ENCODE measurements at regions not wholly inside any gene's neighbourhood (a gene's known extent, or its start where the extent isn't known, plus 50 kb on each side); places are given as distances from the start of the nearest gene placed in this dataset.

DNA sequence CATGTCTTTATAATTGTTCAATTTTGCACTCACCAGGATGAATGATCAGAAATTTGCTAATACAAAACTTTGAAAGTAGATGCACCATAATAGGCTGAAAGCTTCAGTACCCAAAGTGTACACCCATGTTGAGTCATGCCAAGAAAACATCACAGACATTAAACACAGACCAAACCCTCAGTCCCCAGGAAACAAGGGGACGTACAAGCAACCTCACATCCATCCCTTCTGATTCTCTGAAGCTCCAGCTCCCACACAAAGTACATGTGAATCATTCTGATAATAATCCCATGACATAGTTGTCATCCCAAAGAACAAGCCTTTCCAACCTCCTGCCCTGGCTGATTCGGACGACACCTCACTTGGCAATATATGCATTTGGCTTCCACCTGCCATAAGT lies 183.8 kb downstream of the SNX19 start:
- no peak for DNase-seq (ENCODE audit: low read depth, low spot score)

DNA sequence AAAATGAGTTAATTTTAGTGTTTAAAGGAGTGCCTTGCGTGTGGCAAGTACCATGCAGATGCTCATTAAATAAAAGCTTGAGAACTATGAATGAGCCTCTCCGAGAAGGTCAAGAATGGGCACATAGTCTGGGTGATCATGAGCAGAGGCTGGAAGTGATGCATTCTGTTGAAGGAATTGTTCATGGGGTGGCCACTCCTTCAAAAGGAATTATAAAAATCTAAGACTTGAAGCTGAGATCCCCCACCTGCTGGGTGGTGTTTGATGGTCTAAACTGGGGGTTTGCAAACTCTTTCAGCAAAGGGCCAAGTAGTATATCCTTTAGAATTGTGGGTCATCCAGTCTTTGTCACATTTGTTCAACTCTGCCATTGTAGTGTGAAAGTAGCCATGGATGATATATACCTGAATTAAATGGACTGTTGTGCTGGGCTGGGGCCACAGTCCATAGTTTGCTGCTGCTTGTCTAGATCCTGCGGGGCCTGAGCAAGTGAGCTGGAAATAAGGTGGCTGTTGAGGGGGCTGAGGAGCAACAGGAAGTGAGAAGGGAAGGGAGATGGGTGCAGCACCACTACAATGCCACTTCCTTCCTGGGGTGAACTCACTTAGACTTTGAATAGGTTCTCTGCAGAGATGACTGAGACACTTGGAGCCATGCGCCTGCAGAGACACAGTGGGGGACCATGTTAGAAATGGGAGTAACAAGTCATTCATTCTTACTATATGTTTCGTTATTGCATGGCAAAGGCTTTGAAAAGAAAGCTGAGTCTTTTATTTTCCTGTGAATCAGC lies 179.0 kb downstream of the SNX19 start:
- no peak for DNase-seq (ENCODE audit: low read depth, low spot score)

DNA sequence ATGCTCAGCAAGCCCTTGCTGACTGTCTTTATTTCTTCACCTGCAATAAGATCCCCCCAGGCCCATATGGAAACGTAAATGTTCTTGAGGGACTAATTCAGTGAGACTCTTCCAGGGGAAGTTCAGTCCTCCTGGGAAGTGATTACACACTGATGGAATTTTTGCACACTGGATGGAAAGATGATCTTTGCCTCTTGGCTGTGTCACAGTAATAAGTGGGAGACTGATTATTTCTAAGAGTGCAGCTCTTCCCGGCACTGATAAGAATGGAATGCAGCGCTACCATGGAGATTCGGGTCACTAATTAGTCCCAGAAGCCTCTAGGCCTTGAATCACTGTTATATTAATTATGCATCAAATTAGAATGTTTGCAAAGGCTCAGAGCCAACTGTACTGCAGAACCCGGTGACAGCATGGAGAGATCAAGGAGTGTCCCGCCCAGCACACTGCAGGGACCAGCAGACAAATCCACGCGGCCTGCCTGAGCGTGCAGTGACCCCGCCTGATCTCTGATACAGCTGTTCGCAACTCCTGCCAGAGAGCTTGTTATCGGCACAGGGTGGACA lies 178.3 kb downstream of the SNX19 start:
- DNase-seq (ENCODE audit: low read depth, low spot score), result peak; percentile 45

DNA sequence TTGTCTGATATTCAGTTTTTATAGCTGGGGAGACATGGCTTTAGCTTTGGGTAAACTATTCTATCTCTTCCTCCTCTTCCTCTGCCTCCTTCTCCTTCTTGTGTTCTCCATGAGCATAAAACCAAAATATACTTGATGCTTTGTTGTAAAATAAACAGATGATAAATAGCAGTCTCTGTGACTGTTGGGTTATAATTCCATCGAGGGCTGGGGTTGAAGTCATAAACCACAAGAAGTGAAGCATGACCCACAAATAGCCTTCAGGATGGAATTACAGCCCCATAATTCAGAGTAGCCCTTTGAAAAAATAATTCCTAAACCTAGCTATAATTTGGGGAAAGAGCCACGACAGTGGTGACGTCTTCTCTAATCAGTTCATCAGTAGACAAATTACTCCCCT lies 177.7 kb downstream of the SNX19 start:
- no peak for DNase-seq (ENCODE audit: low read depth, low spot score)

DNA sequence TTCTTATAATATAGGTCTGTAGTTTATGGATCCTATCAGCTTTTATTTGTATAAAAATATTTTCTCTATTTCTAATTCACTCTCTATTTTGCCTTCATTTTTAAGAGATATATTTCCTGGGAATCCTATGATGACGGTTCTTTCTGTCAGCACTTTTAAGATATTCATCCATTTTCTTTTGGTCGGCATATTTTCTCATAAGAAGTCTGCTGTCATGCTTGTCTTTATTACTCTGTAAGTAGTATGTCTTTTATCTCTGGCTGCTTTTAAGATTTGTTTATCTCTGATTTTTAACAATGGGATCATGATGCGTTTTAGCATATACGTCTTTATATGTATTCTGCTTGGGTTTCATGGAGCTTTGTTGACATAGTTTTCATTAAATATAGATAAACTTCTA lies 175.5 kb downstream of the SNX19 start:
- DNase-seq (ENCODE audit: low read depth, low spot score), result no peak

DNA sequence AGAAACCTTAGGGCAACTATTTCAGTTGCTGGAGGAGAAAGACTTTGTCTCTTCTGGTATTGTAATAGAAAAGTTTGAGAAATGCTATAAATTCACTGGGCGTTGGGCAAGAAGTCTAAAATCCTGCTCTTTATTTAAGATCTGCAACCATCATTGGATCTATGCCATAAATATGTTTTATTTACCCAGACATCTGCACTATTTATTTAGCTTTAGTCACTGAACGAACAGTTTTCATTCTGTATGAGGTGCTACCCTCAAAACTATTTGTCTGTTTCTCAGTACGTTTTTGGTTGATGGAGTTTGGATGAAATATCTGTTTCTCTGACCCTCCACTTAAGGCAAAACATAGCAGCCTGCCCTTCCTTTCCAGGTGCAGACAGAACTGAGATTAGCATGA lies 171.5 kb downstream of the SNX19 start:
- DNase-seq (ENCODE audit: low read depth, low spot score), result no peak

DNA sequence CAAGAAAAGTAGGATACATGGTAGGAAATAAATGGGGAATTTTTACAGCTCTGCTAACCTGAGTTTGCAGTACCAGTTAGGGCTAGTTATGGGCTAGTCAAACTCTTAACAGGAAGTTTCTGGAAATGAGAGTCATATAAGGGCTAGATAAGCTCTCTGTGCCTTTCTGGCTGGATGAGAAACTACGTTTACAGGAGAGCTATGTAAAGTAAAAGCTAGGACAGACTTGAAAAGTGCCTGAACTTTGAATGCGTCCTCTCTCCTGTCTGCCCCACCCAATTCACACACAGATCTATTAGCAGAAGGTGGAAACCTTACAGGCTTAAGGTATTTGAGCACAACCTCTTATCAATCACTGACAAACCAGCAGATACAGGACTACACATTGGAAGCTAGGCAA lies 167.1 kb downstream of the SNX19 start:
- no peak for DNase-seq (ENCODE audit: low read depth, low spot score)

DNA sequence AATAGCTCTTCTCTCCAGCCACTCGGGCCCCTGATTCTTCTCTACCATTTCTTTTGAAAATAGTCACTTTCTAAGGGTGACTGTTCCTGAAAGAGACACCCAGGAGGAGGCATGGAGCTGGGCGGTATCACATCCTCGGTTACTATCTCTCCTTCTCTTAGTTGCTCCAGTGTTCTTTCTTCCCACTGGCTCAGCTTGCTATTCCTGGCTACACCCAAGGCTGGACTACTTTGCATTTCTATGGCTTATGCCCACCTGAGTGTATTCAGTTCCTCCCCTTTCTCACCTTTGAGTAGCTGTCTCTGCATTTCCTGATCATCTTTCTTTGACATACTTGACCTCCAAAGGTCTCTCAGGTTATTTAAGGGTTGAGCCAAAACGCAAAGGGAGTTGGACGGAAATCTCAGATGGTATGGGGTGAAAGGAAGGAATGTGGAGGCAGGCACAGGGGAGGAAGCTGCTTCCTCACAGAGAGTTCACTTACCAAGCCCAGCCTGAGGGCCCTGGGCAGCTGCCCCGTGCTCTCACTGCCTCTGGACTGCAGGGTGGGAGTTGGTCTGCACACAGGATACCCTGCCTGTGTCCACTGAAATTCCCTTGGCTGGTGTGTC lies 155.7 kb downstream of the SNX19 start:
- DNase-seq (ENCODE audit: low read depth, low spot score), result no peak

DNA sequence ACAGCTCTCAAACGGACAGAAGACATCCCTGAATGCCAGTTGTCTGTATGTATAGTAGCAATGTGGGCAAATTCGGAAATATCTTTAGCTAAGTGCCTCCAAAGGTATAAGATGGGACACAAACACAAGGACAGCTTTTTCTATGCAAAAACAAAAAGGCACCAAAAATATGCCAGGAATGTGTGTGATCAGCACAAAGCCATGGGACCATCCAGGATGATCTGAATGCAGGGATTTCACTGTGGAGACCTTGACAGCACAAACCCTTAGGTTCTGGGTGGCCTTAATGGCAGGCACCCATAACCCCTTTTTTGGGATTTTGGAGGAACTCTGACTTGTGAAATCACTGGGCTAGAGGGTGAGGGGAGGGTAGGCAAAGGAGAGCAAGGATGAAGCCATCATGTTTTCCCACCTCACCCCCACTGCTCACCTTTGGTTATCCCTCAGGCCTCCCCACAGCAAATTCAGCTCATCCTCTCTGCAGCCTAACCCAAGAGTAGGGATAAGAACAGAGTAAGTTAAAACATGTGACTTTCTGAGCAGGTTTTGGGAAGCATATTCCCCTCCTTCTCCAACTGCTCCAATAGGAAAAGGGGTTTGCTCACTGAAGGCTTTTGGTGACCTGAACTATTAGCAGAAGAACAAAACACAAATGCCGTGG lies 154.6 kb downstream of the SNX19 start:
- no peak for DNase-seq (ENCODE audit: low read depth, low spot score)

DNA sequence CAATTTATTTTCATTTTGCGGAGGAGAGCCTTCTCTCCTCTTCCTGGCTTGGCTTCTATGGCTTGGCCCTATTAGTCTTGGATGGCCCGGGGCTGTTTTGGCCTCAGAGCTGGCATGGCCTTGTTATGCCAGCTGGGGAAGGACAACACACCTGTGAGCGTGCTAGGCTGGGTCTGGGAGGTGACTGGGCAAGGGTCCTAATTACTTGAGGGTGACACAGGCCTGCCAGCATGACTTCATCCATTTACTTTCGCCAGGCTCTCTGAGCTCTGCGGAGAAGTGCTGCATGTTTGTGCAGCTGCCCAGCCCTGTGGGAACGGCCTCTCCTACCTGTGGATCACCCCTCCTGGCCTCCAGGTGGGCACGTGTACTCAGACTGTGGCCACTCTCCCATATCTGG lies 153.6 kb downstream of the SNX19 start:
- no peak for DNase-seq (ENCODE audit: low read depth, low spot score)

DNA sequence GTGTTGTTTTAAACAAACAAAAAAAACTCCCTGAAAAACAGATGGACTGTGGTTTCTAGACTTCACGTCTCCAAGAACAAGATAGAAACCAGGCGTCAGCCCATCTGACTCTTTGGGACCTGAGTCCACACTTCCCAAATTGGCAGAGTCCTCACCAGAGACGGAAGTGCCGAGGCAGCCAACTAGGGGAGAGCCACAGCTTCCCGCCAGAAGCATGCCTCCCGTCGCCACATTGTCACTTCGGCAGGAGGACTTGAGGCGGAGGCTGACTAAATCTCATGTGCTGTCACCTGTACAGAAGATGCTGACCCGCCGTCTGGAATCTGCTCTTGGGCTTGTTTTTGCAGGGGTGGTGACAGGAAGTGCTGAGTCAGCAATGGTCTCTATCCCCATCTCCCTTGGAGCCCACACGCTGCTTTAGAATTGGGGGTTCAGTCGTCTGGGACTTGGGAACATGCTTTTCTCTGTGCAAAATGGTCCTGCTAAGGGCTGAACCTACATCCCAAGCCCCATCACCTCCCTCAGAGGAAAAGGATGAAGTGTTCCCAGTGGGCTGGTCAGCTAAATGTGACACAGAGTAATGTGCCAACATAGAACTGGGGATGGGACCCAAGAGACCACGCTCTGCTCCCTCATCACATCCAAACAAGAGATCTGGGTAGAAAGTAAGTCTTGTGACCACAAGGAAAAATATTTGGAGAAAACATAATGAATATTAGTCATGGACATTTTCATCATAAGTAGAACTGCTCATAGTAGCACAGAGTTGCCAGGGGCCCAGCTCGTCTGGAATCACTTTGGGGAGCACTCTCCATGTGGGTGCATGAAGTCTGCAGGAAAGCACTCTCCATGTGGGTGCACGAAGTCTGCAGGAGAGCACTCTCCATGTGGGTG lies 152.9 kb downstream of the SNX19 start:
- DNase-seq (ENCODE audit: low read depth, low spot score), result no peak

DNA sequence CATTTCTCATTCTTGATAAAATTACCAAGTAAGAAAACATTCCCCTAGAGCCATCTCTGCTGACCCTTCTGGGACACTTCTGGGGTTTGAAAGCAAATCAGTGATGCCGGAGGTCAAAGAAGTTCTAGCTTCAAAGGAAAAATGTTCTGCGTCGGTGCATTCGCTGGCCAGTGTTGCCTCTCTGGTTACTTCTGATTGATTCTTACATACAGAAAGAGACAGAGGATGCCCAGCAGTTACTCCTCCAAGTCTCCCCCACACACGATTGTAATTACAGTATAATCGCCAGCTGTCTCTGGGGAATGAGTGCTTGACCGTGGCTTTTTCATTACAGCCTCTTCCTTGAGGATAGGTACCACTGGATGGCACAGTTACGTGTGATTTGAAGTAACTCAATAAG lies 150.9 kb downstream of the SNX19 start:
- no peak for DNase-seq (ENCODE audit: low read depth, low spot score)

DNA sequence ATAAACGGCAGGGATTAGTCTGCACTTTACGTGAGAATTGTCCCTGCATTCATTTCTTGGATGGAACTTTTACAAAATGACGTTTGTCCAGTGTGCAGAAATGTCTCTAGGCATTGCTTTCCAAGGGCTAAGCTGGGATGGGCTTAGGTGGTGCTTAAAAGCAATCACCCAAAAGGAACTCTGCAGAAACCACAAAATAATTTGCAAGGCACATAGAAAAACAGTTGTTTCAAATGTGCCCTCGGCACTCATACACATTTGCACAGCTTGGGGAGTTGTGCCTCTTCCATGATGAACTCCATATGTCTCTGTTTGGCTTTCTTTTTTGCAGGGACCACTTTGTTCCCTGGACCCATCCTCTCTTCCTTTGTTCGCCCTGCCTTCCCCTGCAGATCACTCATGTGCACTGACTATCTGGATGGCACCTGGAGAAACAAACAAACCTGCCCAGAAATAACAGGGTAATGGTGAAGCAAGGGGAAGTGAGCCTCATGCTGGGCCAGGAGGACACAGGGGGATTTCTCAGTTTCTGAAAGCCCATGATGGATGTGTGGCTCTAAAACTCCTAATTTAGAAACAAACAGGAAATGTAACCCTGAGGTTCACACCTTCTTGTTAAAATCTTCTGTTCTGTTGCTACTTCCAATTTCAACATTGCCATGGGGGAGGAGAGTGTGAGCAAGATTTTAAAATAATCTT lies 150.2 kb downstream of the SNX19 start:
- no peak for DNase-seq (ENCODE audit: low read depth, low spot score)

DNA sequence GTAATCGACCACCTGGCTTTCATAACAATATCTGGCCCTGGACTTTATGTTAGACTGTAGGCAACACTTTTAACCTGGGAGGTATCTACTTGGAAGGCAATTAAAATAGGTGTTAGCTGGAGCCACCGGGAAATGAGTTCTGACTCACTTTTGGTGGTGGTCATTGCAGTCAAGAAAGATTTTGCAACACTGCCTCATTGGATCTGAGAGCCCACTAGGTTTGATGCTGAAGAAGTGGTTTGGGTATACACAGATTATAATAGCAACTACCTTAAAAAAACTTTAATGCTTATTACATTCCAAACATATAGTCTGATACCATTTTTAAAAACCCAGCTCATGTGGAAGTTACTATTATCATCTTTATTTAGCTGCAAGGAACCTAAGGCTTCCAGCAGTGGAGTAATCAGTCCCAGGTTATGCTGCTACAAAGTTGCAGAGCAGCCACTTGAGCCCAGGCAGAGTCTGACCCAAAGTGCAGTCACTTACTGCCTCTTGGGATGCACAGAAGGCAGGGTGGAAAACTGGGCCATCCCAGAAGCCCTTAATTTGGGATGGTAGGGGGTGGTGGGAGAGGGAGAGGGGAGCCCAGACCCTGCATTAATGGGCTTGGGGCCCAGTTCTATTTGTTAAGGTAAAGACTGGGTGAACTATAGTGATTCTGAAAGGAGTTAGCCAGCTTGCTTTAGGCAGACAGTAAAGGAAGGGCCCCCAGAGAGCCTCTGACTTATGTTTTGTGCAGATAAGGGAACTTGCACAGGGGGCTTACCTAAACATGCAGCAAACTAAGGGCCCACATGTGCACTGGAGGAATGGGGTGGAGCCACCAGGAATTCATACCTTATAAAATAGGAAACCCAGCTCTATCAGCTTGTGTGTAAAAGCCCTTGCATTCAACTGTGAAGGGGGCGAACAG lies 149.4 kb downstream of the SNX19 start:
- DNase-seq (ENCODE audit: low read depth, low spot score), result no peak

DNA sequence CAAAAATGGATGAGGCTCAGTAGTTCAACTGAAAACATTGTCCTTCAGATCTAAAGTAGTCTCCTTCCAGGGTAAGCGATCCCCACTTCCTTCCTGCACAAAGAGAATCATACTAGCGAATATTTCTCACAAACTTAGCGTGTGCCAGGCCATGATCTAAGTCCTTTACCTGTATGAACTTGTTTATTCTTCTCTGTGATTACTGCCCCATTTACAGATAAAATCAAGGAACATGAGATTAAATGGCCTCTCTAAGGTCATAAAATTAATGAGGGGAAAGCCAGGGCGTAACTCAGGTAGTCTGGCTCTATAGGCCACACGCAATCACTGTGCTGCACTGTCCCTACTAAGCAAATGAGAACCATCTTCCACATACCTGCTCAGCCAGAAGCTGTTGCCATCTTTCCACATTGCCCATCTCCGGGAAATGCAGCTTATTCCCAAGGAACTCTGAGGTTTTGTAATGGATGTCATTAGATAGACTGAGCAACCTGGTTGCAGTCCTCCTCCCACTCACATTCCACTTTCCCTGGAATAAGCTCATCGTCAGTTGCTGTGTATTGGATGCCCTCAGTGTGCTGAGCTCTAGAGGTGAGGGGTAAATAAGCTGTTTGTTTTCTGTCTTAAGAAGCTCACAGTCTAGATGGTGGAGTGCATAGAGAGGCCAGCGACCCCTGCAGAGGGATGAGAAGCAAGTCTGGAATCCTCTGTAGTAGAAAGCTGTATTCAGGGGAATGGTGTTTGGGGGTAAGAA lies 146.3 kb downstream of the SNX19 start:
- no peak for DNase-seq (ENCODE audit: low read depth, low spot score)

DNA sequence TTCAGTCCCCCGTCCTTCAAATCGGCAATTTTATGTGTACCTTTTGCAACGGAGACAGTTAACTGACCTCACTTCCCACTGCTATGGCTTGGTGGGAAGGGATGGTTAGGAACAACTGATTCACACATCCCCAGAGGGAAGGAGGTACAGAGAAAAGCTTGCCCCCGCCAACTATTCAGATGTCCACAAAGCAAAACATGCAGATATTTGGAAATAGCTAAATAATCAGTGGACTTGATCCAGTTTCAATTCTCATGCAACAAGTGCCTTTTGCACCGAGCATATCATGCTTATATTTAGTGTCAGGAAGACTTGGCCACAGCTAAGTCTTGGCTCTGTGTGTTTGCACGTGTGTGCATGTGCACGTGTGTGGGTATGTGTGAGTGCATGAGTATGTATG lies 144.6 kb downstream of the SNX19 start:
- no peak for DNase-seq (ENCODE audit: low read depth, low spot score)

DNA sequence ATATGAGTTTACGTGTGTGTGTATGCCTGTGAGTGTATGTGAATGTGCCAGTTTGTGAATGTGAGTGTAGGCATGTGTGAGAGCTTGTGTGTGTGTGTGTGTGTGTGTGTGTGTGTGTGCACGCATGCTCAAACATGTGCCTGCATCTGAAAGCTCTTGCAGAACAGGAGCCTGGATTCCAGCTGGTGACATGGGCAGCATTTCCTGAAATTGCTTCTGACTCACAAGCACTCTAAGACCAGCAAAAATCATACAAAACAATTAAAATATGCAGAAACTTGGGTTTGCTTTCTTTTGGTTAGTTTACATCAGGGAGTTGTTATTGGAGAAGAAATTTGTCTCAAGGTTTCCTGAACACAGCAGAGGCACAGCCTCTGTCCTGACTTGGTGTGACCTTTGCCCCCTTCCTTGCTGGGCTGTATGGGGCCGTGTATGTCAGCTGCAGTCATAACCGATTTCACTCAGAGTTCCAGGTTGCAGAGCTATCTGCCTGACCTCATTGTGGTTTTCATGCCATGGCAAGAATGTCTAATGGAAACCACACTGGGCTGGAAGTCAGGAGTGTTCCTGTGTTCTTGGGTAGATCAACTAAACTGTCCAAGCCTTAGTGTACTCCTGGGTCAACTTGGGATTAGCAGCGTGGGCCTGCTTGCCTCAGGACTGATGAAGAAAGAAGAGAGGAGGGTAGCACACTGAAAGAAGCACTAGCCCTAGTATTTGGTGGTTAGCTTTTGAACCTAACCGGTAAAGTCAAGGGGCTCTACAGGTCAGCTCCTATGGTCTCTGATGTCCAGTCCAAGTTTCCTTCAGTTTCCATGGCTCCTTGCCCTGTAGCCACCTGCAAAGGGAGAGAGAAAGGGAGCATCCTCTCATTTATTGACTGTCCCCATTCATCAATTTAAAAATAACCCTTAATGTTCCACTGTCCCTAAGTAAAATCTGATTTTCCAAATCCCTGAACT lies 143.7 kb downstream of the SNX19 start:
- DNase-seq (ENCODE audit: low read depth, low spot score), result peak; percentile 96

DNA sequence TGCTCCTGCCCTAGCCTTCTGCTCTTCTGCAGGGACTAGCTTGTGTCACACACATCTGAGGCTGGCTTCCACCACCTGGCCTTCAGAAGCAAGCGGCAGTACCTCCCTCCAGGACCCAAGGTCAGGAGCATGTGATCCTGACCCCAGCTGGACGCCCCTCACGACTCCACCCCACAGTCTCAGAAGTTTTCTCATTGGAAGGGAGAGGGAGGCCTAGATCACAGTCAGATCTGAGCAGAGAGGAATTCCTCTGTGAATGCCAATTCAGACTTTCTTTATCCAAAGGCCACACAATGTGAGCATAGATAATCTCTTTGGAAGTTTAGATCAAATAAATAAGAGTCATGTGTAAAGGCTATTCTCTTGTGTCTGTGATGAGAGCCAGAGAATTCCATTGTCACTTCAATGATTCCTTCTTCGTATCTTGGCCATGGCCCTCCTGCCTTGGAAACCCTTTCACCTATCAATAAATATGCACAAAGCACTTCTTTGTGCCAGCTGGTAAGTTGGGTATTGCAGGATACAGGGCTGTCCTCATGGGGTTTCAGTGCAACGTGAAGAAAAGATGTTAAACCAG lies 142.9 kb downstream of the SNX19 start:
- no peak for DNase-seq (ENCODE audit: low read depth, low spot score)
